HG03159 (cell line): ENCODE measurements at regions not wholly inside any gene's neighbourhood (a gene's known extent, or its start where the extent isn't known, plus 50 kb on each side); places are given as distances from the start of the nearest gene placed in this dataset.
"Not testable (repeated sequence)": the region's sequence is repeated elsewhere in the genome, so short reads cannot be mapped to it uniquely, and the experiment has no call there.

ENCODE experiments used
- ATAC-seq: cut with Tn5 transposase; IDR thresholded peaks from one replicate; pipeline ENCODE4 v1.9.1; 2021; ENCODE audit warnings: mild to moderate bottlenecking, moderate library complexity; ENCODE audit not compliant: unreplicated experiment

DNA sequence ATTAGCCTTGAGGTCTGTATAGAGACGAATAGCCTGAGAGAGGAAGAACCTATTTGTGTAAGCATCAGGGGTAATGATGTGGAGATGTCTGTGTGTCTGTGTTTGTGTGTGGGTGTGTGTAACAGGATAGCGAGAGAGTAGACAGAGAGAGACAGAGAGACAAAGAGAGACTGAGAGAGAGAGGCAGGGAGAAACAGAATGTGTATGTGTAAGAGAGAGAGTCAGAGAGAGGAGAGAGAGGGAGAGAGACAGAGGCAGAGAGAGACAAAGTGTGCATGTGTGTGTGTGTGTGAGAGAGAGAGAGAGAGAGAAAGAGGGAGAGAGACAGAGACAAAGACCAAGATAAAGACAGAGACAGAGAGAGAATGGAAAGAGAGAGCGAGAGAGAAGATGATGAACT is 396.1 kb downstream of the PAX1 start:
- ATAC-seq = no peak

DNA sequence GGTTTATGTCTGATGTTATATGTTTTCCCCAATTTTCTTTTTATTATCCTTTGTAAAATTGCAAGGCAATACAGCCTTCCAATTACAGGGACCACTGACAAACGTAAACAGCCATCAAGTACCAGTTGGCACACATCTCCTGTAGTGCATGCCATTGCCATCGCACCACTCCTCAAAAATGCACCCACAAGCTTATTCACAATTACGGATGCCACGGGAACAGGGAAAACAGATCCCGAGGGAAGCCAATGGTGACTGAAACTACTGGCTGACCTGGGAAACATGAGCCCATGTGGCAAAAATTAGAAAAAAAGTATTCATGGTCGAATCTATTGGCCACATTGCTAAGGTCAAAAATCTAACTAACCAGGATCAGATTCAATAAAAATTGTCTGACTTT is 395.2 kb downstream of the PAX1 start:
- no peak for ATAC-seq

DNA sequence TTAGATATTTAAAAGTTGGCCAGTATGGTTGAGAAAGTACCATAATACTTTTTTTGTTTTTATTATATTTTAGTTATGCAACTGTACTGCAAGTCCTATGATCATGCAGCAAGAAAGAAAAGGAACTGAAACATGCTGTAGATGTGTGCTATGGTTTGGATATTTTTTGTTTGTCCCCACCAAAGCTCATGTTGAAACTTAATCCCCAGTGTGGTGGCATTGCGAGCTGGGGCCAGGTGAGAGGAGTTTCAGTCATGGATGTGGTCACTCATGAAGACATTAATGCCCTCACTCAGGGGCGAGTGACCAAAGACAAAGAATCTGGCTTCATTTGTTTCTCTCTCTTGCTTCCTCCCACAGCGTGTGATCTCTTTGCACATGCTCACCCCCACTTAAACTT is 393.9 kb downstream of the PAX1 start:
- no peak for ATAC-seq

DNA sequence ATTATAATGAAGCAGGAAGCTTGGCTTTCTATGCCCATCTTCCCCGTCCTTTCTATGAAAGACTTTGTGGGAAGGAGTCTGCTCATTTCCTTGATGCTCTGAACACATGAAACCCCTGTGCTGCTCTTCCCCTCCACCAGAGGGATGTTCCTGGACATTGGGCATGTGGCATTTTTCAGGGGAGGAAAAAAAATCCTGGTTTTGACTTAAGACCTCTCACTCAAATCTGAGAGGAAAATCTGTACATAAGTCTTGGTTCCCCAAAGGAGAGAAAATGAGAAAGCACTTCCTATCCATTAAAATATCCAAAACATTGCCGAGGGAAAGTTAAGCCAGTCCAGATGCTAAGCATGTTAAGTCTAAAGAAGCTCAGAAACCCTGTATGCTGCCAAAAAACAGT is 393.0 kb downstream of the PAX1 start:
- no peak for ATAC-seq

DNA sequence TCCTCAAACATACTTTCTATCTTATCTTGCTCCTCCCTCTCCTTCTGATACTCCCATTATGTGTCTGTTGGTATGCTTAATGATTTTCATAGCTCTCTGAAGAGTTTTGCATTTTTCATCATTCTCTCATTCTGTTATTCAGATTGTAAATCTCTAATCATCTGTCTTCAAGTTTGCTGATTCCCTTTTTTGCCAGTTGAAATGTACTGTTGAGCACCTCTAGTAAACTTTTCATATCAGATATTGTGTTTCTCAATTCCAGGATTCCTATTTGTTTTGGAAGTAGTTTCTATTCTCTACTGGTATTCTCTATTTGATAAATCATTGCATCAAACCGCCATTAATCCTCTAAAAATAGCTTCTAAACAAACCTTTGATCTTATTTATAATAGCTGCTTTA is 387.7 kb downstream of the PAX1 start:
- ATAC-seq = no peak

DNA sequence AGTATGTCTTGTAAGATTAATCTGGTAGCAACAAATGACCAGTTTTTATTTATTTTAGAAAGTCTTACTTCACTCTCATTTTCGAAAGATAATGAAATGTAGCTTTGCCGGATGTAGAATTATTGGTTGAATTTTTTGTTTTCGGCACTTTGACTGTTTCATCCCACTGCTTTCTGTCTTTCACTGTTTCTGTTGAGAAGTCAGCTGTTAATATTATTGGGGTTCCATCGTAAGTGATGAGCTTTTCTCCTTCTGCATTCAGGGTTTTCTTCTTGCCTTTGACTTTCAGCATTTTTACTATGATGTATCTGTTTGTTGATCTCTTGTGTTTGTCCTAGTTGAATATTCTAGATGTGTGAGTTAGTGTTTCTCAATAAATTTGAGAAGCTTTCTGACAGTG is 383.4 kb downstream of the PAX1 start:
- no peak for ATAC-seq

DNA sequence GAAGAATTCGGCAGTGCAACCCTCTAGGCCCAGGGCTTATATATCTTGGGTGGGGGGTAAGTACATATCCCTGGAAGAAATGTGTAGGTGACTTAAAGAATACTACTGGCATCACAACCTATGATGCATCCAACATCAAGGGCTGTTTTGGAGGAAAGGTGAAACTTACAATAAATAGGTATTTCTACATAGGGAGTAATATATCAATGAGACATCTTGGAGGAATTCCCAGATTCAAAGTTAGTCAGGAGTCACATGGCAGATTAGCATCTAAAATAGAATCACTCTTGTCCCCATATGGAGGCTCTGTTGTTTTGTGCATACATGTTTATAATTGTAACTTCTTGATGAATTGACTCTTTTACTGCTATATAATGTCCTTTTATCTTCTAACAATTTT is 375.5 kb downstream of the PAX1 start:
- ATAC-seq = no peak

DNA sequence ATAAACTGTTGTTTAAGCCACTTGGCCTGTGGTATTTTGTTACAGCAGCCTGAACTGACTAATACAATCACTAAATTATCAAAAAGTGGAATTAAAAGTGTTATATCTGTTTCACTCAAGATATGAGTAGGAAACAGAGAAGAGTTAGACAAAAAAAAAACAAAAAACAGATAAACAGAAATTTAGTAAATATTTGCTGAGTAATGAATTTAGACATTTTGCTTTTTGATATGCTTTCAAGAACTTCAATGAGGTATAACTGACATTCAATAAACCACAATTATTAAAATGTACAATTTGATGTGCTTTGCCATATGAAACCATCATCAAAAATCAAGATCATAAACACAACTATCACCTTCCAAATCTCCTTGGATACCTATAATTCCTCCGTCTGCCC is 369.2 kb downstream of the PAX1 start:
- ATAC-seq = no peak

DNA sequence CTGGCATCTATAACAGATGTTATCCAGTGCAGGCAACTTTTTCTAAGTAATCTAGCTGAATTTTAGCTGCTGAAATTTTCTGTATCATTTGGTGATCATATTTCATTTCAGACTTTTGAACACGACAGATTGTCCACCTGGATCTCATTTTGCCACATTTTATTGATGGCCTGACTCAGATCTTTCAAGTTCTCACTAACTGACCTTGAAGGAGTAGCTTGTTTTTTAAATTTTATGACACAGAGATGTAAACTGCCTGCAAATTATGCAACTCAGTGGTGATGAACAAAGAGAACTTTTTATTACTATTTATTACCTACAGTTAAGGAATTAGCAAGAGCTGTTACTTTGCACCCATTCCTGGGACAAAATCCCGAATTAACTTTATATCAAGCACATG is 366.4 kb downstream of the PAX1 start:
- no peak for ATAC-seq

DNA sequence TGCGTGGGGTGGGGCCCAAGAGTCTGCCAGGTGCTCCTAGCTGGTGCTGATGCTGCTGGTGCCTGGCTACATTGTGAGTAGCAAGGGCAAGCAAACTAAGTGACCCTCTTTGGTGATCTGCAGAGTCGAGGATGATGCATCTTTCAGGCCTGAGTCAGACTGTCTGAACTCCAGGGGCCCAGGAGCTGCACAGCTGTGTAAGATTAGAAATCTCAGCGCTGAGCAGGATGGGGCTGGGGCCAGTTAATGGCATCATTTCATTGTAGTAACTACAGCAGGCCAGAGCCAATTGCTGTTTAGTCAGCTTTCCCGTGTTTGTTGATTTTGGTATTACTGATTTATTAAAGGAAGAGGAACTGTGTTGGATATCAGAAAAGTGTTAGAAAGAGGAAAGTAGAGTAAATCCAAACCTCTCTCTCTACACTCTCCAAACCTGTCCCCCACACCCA is 365.2 kb downstream of the PAX1 start:
- no peak for ATAC-seq

DNA sequence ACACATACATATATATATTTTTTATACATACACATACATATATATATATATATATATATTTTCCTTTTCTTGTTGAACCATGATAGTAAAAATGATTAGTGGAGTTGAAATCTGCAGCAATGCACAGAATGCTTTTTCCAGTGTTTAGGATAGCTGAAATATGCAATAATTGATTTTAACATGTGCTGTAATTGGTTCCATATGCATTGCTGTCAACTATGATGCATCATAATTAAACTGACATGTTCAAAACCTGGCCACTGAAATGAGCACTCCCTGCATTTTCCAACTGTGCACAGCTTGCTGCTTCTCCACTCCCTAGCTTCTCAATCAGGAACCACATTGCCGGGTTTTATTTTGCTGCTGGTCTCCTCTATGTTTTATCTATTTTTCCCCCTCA is 358.3 kb downstream of the PAX1 start:
- no peak for ATAC-seq

DNA sequence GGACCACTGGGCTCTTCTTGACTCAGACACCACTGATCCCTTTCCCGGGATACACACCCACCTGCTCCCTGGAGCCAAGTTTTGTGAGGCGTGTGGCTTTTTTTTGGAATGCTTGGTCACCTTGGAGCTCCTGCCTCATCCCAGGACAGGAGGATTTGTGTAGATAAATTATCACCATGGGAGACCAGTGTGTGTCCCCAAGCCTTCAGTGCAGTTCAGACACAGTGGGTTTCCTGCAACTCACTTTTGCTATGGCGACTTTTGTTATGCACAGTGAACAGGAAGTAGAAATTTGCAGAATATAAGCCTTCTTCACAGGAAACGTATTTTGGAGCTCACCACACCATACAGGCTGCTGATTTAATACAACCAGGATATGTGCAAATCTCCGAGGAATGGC is 357.4 kb downstream of the PAX1 start:
- no peak for ATAC-seq

DNA sequence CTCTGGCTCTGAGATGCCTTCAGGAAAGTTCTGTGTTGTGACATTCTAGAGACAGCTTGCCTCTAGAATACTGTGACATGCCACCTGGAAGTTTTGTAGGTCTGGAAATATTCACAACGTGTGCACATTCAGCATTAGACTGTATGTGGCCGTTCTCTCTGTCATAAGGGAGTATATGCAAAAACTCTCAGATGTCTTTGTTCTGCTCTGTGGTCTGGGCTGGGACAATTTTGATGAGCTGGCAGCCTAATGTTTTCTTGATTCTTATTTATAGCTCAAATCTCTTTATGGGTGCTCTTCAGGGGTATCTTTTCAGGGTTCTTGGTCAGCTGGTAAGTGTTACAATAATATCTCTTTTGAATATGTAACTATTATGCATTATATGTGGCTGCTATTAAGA is 355.1 kb downstream of the PAX1 start:
- ATAC-seq = no peak

DNA sequence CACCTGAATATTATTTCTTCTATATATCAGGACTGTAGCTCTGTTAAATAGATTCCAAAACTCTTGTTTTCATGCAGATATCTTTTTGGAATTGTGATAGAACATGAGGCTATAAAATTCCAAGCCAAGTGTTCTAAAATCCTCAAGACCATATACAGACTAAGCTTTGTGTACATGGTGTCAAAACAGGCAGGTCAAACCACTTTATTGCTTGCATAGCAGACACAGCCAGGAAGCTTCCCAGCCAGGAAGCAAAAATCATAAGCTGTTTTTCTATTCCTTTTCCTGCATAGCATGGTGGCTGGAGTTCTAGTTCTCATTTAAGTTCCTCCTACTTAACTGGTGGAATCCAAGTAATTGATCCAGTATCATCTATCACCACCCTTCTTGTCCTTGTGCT is 353.3 kb downstream of the PAX1 start:
- no peak for ATAC-seq

DNA sequence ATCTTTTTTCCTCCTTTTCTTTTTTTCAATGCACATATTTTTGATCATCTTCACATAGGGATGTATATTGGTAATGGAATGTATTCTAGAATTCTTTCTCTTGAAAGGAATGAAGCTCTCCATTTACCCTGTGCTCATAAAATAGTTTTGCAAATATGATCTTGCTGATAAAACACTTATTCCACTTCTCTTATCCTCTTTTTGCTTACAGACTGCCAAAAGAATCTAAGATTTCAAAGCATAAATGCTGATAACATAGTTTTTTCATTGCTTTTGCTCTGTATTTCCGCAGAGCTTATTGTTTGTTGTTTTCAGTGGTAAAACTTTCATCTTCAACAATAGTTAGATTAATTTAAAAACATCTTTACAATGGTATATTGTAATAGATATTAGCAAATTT is 350.5 kb downstream of the PAX1 start:
- no peak for ATAC-seq

DNA sequence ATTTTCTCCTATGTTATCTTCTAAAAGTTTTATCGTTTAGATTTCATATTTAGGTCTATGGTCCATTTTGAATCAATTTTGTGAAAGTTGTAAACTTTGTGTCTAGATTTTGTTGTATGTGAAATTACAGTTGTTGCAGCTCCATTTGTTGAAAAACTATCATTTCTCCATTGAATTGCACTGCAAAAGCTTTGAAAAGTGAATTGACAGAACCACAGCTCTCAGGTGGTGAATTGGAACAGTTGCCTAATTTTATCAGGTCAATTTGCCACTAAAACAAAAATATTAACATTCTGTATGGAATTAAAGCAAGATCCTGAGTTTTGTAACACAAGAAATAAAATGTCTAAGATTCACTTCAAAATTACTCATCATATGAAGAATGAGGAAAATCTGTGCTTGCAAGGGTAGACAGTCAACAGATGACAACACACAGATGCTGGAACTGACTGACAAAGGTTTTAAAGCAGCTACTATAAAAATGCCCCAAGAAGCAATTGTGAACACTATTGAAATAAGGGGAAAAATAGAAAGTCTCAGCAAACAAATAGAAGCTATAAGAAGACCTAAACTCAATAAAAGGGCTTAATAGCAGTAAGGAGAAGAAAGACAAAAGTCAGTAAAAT is 346.7 kb downstream of the PAX1 start:
- ATAC-seq = no peak

DNA sequence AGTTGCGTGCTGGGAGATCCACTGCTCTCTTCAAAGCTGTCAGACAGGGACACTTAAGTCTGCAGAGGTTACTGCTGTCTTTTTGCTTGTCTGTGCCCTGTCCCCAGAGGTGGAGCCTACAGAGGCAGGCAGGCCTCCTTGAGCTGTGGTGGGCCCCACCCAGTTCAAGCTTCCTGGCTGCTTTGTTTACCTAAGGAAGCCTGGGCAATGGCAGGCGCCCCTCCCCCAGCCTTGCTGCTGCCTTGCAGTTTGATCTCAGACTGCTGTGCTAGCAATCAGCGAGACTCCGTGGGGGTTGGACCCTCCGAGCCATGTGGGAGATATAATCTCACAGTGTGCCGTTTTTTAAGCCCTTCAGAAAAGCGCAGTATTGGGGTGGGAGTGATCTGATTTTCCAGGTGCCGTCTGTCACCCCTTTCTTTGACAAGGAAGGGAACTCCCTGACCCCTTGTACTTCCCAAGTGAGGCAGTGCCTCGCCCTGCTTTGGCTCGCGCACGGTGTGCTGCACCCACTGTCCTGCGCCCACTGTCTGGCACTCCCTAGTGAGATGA is 340.6 kb downstream of the PAX1 start:
- not testable (repeated sequence) for ATAC-seq

DNA sequence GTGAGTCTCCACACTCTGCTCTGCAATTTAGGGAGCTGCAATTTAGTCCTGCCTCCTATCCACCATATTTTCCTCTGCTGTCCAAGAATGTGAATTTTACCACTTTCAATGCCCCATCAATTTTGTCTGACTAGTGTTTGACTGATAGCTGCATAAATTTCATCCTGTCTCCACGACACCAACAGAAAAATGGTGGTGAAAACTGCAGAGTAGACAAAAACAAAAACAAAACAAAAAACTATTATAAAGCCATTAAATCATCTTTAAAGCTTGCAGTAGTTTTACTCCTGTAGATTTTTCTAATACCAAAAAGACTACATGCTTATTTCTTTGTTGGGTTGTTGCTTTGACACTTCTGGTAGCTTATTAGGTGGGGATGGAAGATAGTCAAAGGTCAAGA is 322.0 kb downstream of the PAX1 start:
- no peak for ATAC-seq

DNA sequence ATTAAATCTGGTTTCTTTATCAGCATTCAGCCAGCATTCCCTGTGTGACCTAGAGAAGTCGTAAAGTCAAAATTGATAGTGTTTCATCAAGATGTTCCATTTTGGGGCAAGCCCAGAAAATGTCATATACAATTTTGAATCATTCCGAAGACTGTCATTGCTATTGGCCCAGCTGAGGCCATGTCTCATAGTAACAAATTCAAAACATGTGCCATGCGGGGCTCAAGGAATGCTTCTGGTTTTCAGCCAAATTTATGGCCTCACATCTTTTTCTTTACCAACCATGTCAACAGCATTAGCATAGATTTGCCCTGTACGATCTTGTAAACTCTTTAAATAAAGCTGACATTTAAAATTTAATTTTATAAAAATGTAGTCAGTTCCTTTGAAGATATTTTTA is 314.7 kb downstream of the PAX1 start:
- no peak for ATAC-seq

DNA sequence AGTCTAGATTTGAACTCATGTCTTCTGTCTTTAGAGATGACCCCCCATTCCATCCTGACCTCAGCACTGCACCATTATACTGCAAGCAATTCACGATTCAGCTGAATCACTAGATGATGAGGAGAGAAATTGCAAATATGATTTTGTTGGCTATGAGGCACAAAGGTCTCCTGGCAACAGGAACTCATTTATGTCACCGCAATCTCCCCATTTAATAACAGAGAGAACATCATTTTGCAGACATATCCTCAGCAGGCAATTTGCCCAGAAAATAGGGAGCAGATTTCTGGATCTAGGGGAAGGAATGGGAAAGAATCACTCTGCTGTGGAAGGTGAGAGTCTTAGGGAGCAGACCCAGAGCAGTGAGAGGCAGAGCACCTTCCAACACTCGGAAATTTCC is 303.0 kb downstream of the PAX1 start:
- ATAC-seq = no peak

DNA sequence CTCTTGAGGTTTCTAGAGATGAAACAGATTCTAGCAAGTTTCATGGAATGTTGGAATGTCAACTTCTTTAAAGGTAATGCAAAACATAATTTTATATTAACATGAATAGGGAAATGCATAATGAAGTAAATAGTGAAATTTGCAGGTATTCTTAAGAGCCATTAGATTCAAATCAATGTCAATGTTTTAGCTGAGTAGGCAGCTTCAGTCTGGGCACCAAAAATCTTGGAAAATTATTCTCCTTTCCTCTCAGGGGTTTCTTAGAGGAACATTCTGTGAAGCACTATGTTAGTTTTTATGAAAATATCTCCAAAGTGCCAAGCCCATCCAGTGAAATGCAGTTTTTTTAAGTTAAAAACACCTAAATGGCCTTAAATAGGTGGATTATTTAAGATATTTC is 300.8 kb downstream of the PAX1 start:
- no peak for ATAC-seq

DNA sequence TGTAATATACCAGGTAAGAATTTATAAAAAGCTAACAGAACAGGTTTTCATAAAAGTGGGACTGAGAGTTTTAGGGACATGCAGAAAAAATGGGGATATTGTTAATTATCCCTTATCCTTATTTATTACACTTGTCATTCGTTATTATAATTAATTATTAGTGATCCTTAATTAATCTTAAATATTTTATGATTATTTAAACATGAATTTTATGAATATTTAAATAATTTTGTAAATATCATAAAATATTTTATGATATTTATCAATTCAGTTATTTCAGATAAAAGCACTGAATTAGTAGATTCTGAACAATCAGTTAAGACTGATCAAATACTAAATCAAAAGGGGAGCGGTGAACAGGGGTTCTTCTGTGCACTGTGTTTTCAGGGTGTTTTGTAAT is 300.1 kb downstream of the PAX1 start:
- no peak for ATAC-seq

DNA sequence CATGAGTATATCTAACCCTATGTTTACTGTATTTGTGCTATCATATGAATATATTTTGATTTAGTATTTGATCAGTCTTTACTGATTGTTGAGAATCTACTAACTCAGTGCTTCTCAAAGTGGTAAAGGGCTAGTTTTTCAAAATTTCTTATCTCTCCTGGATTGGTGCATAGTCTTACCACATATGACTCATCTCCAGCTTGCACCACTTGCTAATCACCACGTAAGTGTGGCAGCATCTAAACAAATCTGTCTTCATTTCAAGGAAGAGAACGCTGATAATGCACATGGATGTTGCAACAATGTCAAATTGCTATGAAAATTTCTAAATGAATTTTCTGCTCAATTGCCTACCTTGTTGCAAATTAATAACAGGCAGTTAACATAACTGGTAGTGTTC is 299.5 kb downstream of the PAX1 start:
- no peak for ATAC-seq
